GM23248 (cell line): ENCODE measurements at regions not wholly inside any gene's neighbourhood (a gene's known extent, or its start where the extent isn't known, plus 50 kb on each side); places are given as distances from the start of the nearest gene placed in this dataset.

Experiments
- EZH2 ChIP-seq: fragments of 200-600 bp; sonication (generic); IDR thresholded peaks from 2 replicates; pipeline ENCODE4 v1.6.1; 2018; ENCODE audit warnings: antibody characterized with exemption, mild to moderate bottlenecking; ENCODE audit not compliant: insufficient read depth, poor library complexity, severe bottlenecking
- EZH2phosphoT487 ChIP-seq: fragments of 200-600 bp; sonication (generic); IDR thresholded peaks from 2 replicates; pipeline ENCODE4 v1.6.1; 2018; ENCODE audit warnings: antibody characterized with exemption, moderate library complexity, mild to moderate bottlenecking, low read depth; ENCODE audit not compliant: insufficient read depth

DNA sequence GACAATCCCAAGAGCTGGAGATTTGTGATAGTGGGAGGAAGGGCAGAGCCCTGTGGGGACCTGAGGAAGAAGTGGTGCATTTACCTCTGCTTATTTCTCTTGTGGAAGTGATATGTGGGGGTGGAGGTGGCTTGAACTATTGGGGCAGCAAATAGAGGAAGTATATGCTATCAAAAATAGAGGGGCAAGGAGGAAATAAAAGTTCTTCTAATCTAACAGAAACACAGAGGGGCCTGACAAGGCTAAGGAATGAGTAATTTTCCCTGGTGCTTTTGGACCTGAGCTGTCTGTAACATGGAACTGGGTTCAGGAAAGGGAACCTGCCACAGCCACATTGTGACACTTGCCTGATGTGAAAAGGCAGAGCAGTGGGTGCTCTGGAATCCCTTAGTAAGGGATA lies 378.6 kb upstream of the KLF4 start:
- TF ChIP-seq EZH2phosphoT487 = no peak
- TF ChIP-seq EZH2 = no peak
